Subcutaneous abdominal adipose tissue (tissue), 5 donors: ENCODE measurements at regions not wholly inside any gene's neighbourhood (a gene's known extent, or its start where the extent isn't known, plus 50 kb on each side); places are given as distances from the start of the nearest gene placed in this dataset.

Experiments
- H3K27ac ChIP-seq: one replicate; pipeline ENCODE4 v1.7.0; 2013; ENCODE audit warnings: low read depth, mild to moderate bottlenecking, inconsistent platforms, low read length, moderate library complexity
- H3K27me3 ChIP-seq, 5 donors: one replicate each; pipeline ENCODE4 v1.7.0; 2013; ENCODE audit warnings: low read length in 5 of 5, inconsistent platforms in 1 of 5; ENCODE audit not compliant: control insufficient read depth in 5 of 5, insufficient read depth in 4 of 5
- H3K36me3 ChIP-seq, 5 donors: one replicate each; pipeline ENCODE4 v1.7.0; 2013; ENCODE audit warnings: low read length in 5 of 5; ENCODE audit not compliant: control insufficient read depth in 5 of 5, insufficient read depth in 5 of 5
- H3K4me1 ChIP-seq, 5 donors: one replicate each; pipeline ENCODE4 v1.7.0; 2013; ENCODE audit warnings: low read length in 5 of 5, mild to moderate bottlenecking in 3 of 5, moderate library complexity in 1 of 5; ENCODE audit not compliant: control insufficient read depth in 5 of 5, insufficient read depth in 5 of 5
- H3K4me3 ChIP-seq, 5 donors: one replicate each; pipeline ENCODE4 v1.7.0; 2013; ENCODE audit warnings: low read length in 5 of 5, low read depth in 1 of 5
- H3K9ac ChIP-seq, 5 donors: one replicate each; pipeline ENCODE4 v1.7.0; 2013; ENCODE audit warnings: low read length in 5 of 5, mild to moderate bottlenecking in 4 of 5, moderate library complexity in 3 of 5
- H3K9me3 ChIP-seq, 5 donors: one replicate each; pipeline ENCODE4 v1.7.0; 2013; ENCODE audit warnings: low read length in 5 of 5; ENCODE audit not compliant: control insufficient read depth in 5 of 5
- donor health status: healthy.
- donor health status: healthy.
- donor health status: healthy.
- donor health status: healthy.
- donor health status: healthy.

DNA sequence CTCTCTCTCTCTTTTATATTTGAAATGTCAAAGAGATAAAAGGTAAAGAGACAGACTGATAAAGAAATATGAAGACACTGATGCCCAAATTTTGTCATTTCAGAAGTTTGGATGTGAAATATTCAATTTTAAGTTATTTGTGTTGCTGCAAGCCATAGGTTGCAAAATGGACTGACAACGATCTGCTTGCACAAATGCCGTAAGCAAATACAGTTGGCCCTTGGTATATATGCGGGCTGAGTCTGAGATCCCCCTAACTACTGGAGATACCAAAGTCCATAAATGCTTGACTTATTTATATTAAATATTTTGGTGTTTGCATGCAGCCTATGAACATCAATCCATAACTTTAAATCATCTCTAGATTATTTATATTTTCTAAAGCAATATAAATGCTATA lies 1459.1 kb upstream of the ALCAM start:
- no peaks in the 10 kb centered on the region for H3K4me1 ChIP-seq
- H3K36me3 ChIP-seq = no peaks in the 10 kb centered on the region
- no peaks in the 10 kb centered on the region for H3K27me3 ChIP-seq
- no peak overlapping the region for H3K27ac ChIP-seq
- no peaks in the 10 kb centered on the region for H3K9me3 ChIP-seq
- no peak overlapping the region for H3K9ac ChIP-seq
- H3K4me3 ChIP-seq = no peak overlapping the region

- Histone ChIP-seq H3K27ac (no peak overlapping the region), H3K36me3 (no peaks in the 10 kb centered on the region), H3K4me3 (no peak overlapping the region), H3K27me3 (no peaks in the 10 kb centered on the region), H3K4me1 (no peaks in the 10 kb centered on the region), H3K9me3 (no peaks in the 10 kb centered on the region), H3K9ac (no peak overlapping the region)
Measured at GRCh38 chr3:103909395-103909794, 1457.3 kb upstream of the ALCAM start.

DNA sequence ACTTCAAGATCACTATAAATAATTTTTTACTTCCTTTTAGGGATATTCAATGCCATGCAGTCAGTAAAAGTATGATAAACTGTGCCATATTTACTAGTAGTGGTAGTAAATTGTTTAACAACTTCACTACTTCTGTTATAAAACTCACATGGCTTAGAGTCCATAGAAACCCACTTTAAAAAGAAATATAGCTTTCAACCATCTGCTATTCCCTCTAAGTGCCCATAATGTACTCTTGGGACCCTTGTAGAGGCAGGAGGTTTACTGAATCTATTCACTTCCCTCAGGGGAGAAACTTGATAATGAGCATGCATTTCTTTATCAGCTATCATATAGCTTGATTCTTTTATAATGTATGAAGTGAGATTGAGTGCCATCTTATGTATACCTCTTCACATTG lies 1448.4 kb upstream of the ALCAM start:
- H3K4me3 ChIP-seq = no peak overlapping the region
- no peak overlapping the region for H3K27ac ChIP-seq
- H3K9me3 ChIP-seq = no peaks in the 10 kb centered on the region
- no peaks in the 10 kb centered on the region for H3K4me1 ChIP-seq
- no peaks in the 10 kb centered on the region for H3K27me3 ChIP-seq
- H3K9ac ChIP-seq = no peak overlapping the region
- H3K36me3 ChIP-seq = no peaks in the 10 kb centered on the region

GRCh38 chr3:103919327-103919726 lies 1447.4 kb upstream of the ALCAM start:
- Histone ChIP-seq H3K9ac (no peak overlapping the region), H3K36me3 (no peaks in the 10 kb centered on the region), H3K4me1 (no peaks in the 10 kb centered on the region), H3K4me3 (no peak overlapping the region), H3K27ac (no peak overlapping the region), H3K27me3 (no peaks in the 10 kb centered on the region), H3K9me3 (no peaks in the 10 kb centered on the region)

GRCh38 chr3:103923907-103924306 lies 1442.8 kb upstream of the ALCAM start:
- Histone ChIP-seq H3K4me3 (no peak overlapping the region), H3K27me3 (no peaks in the 10 kb centered on the region), H3K27ac (no peak overlapping the region), H3K36me3 (no peaks in the 10 kb centered on the region), H3K9ac (no peak overlapping the region), H3K4me1 (no peaks in the 10 kb centered on the region), H3K9me3 (no peaks in the 10 kb centered on the region)

- H3K9ac ChIP-seq = no peak overlapping the region
- no peak overlapping the region for H3K27ac ChIP-seq
- no peaks in the 10 kb centered on the region for H3K27me3 ChIP-seq
- H3K4me1 ChIP-seq = no peaks in the 10 kb centered on the region
- no peak overlapping the region for H3K4me3 ChIP-seq
- H3K9me3 ChIP-seq = no peaks in the 10 kb centered on the region
- no peaks in the 10 kb centered on the region for H3K36me3 ChIP-seq
Measured at GRCh38 chr3:103924544-103924943, 1442.2 kb upstream of the ALCAM start.

DNA sequence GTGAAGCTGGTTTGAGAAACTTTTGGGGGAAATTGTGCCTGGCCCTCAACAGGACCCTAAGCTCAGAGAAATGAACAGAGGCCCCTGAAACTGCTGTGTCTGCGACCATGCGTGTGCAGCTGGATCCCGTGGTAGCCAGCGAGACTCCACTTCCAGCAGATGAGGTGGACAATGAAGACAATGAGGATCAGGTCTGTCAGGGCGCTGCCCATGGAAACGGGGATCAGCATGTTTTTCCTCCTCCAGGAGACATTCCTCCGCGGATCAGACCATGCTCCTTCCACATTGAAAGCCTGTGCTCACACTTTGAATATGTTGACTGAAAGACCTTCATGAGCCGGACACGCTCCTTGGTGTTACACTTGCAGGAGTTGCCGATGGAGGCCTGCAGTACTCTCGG lies 1439.8 kb upstream of the ALCAM start:
- Histone ChIP-seq H3K36me3 (no peaks in the 10 kb centered on the region), H3K27ac (no peak overlapping the region), H3K9me3 (peaks cover 0 to 2% (median 0%) of the 10 kb centered on the region in 5 donors), H3K4me3 (no peak overlapping the region), H3K4me1 (no peaks in the 10 kb centered on the region), H3K9ac (no peak overlapping the region), H3K27me3 (no peaks in the 10 kb centered on the region)

GRCh38 chr3:103927896-103928295 lies 1438.8 kb upstream of the ALCAM start:
- no peak overlapping the region for H3K9ac ChIP-seq
- H3K27me3 ChIP-seq = no peaks in the 10 kb centered on the region
- H3K4me1 ChIP-seq = no peaks in the 10 kb centered on the region
- H3K4me3 ChIP-seq = no peak overlapping the region
- H3K9me3 ChIP-seq = peaks cover 0 to 3% (median 0%) of the 10 kb centered on the region in 5 donors
- no peak overlapping the region for H3K27ac ChIP-seq
- H3K36me3 ChIP-seq = no peaks in the 10 kb centered on the region

GRCh38 chr3:103937094-103937493 lies 1429.6 kb upstream of the ALCAM start:
- no peaks in the 10 kb centered on the region for H3K9me3 ChIP-seq
- no peak overlapping the region for H3K4me3 ChIP-seq
- no peak overlapping the region for H3K9ac ChIP-seq
- H3K27me3 ChIP-seq = no peaks in the 10 kb centered on the region
- H3K4me1 ChIP-seq = no peaks in the 10 kb centered on the region
- H3K27ac ChIP-seq = no peak overlapping the region
- no peaks in the 10 kb centered on the region for H3K36me3 ChIP-seq

GRCh38 chr3:103947062-103947461 lies 1419.6 kb upstream of the ALCAM start:
- Histone ChIP-seq H3K9me3 (no peaks in the 10 kb centered on the region), H3K36me3 (no peaks in the 10 kb centered on the region), H3K4me1 (no peaks in the 10 kb centered on the region), H3K27me3 (no peaks in the 10 kb centered on the region), H3K4me3 (no peak overlapping the region), H3K9ac (no peak overlapping the region), H3K27ac (no peak overlapping the region)

GRCh38 chr3:103949693-103950092 lies 1417.0 kb upstream of the ALCAM start:
- Histone ChIP-seq H3K36me3 (no peaks in the 10 kb centered on the region), H3K27me3 (no peaks in the 10 kb centered on the region), H3K4me1 (no peaks in the 10 kb centered on the region), H3K9me3 (peaks cover 0 to 2% (median 0%) of the 10 kb centered on the region in 5 donors), H3K4me3 (no peak overlapping the region), H3K9ac (no peak overlapping the region), H3K27ac (no peak overlapping the region)
